Panc1 (cell line): ENCODE measurements at regions not wholly inside any gene's neighbourhood (a gene's known extent, or its start where the extent isn't known, plus 50 kb on each side); places are given as distances from the start of the nearest gene placed in this dataset.

Source experiments
- ATAC-seq: fragments of 200-7000 bp; cut with Tn5 transposase; 2 replicates; pipeline ENCODE4 v1.9.1; 2020; ENCODE audit warnings: mild to moderate bottlenecking, moderate library complexity
- BruUV-seq: library from RNA; stranded (reverse); fragments of 400-500 nt; replicated peaks from 2 replicates; lab custom pipeline; 2021; lab: Mats Ljungman, UMichigan
- CTCF ChIA-PET: fragments of 300-600 bp; sonication (Branson Sonifier 250); formaldehyde crosslinking; loops from one replicate; lab custom pipeline; 2022; ENCODE audit warnings: antibody characterized with exemption; lab: Charles Lee
- POLR2A ChIA-PET: fragments of 300-600 bp; sonication (Branson Sonifier 250); formaldehyde crosslinking; loops from one replicate; lab custom pipeline; 2022; ENCODE audit warnings: antibody characterized with exemption; lab: Charles Lee
- DNase-seq: peaks from one replicate; pipeline ENCODE4 v3.0.0-alpha.2; 2010; ENCODE audit warnings: low read depth, low spot score
- H3K27ac ChIP-seq: 2 replicates; pipeline ENCODE4 v1.5.1; 2011; ENCODE audit warnings: mild to moderate bottlenecking, low read length, inconsistent platforms
- H3K27me3 ChIP-seq: fragments of 200-500 bp; sonication (Bioruptor generic); 2 replicates; pipeline ENCODE4 v1.6.0; 2014; ENCODE audit warnings: low read length, inconsistent platforms; ENCODE audit not compliant: control insufficient read depth, insufficient read depth
- H3K36me3 ChIP-seq: fragments of 200-500 bp; sonication (Bioruptor generic); 2 replicates; pipeline ENCODE4 v1.5.1; 2014; ENCODE audit warnings: inconsistent platforms, mild to moderate bottlenecking, low read length, moderate library complexity; ENCODE audit not compliant: control insufficient read depth, insufficient read depth
- H3K4me1 ChIP-seq: 2 replicates; pipeline ENCODE4 v1.5.1; 2011; ENCODE audit warnings: inconsistent platforms, mild to moderate bottlenecking, low read length, moderate library complexity; ENCODE audit not compliant: control insufficient read depth, insufficient read depth
- H3K4me3 ChIP-seq, 2 experiments: 2 replicates each; pipeline ENCODE4 v1.5.1; 2011 to 2012; ENCODE audit warnings: low read depth in 2 of 2, low read length in 2 of 2, mild to moderate bottlenecking in 2 of 2, inconsistent platforms in 1 of 2, moderate library complexity in 1 of 2
- H3K9me3 ChIP-seq: fragments of 200-500 bp; sonication (Bioruptor generic); 2 replicates; pipeline ENCODE4 v1.5.1; 2014; ENCODE audit warnings: low read depth, mild to moderate bottlenecking, inconsistent platforms, low read length, moderate library complexity; ENCODE audit not compliant: control insufficient read depth, insufficient read depth
- CTCF ChIP-seq: fragments of 450-650 bp; IDR thresholded peaks from 2 replicates; pipeline ENCODE4 v1.5.1; 2017; ENCODE audit warnings: mild to moderate bottlenecking
- POLR2AphosphoS5 ChIP-seq: IDR thresholded peaks from 2 replicates; pipeline ENCODE4 v1.6.1; 2012; ENCODE audit warnings: mild to moderate bottlenecking, low read depth, low read length, moderate library complexity
- SIN3A ChIP-seq: IDR thresholded peaks from 2 replicates; pipeline ENCODE4 v1.6.1; 2012; ENCODE audit warnings: low read depth, mild to moderate bottlenecking, low read length, moderate library complexity, borderline replicate concordance; ENCODE audit not compliant: insufficient read depth
- TCF7L2 ChIP-seq: IDR thresholded peaks from 2 replicates; pipeline ENCODE4 v1.6.1; 2011; ENCODE audit warnings: mild to moderate bottlenecking, low read depth, low read length, inconsistent platforms
- in situ Hi-C: cut with HindIII; loops from 2 replicates; pipeline ENCODE4 v1.10.0; 2016; ENCODE audit warnings: low sequenced_read_pairs, low pct_unique_long_range_greater_than_20kb
- intact Hi-C: fragments of 100-400 bp; cut with micrococcal nuclease; formaldehyde crosslinking; loops from one replicate; pipeline ENCODE4 v1.10.0; 2022; ENCODE audit not compliant: unreplicated experiment
- TF ChIP-seq, protein P1 (sequence below), 2 experiments: IDR thresholded peaks; 2 replicates each; pipeline ENCODE4 v1.6.1; 2011 to 2012; ENCODE audit warnings: low read depth in 2 of 2, control low read depth in 1 of 2, low read length in 1 of 2, mild to moderate bottlenecking in 1 of 2, moderate library complexity in 1 of 2; ENCODE audit not compliant: insufficient read depth in 1 of 2

DNA sequence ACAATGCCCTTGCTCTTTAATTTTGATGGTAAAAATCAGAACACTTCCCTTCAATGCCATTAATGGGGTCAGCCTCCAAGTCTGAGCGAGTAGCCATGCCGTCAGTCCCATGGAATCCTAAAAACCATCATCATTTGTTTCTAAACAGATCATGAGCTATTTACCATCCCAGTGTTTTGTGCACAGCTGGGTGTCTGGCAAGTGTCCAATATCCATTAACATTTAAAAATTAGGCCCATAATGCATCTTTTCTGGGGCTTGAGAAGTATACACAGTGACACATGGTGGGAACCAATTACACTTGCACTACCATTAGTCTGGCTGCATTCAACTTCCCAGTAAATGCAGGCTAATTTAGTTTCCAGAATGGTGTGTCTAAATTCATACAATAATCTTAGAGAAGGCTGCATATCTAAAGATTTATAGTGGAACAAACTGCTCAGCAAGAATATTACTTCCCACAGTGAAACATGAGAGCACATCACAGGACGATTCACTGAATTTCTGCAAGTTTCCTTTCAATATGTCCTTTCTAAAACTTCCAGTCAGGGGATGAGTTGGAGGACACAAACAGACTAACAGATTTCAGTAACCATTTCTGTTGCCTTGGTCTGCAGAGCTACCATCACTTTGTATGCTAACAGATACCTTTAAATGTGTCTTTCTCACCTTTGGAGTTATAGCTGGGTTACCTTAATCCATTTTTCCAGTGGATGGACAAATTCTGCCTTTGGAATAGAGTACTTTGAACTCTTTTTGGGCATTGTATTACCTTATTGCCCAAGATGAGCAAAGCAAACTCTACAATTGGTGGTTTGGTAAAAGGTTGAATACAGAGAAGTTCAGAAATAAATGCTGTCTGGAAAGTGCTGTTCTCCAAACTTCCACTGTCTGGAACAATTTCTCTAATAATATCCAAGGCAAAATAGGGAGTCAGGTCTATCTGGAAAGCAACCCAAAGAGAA lies 258.0 kb downstream of the PTBP2 start:
- in situ Hi-C loops = no loop called here
- no TSS peak for BruUV-seq
- POLR2A ChIA-PET = no interaction called here

DNA sequence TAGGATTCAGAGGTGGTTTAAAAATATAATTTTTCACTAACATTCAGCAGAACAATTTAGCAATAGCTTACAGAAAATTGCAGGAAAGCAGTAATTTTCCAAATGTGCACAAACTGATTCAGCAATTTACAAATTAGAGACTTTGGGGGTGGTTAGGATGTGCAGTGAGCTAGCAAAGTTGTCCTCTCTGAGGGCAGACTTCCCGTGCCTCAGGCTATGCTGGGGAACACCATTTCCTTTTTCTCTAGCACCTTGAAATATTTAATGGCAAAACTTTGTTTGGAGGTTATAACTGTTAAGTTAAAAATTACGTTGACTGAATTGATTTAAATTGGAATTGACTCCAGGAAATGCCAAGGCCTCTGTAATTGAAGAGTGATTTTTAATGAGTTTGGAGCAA lies 258.9 kb downstream of the PTBP2 start:
- TF ChIP-seq, protein P1, sequence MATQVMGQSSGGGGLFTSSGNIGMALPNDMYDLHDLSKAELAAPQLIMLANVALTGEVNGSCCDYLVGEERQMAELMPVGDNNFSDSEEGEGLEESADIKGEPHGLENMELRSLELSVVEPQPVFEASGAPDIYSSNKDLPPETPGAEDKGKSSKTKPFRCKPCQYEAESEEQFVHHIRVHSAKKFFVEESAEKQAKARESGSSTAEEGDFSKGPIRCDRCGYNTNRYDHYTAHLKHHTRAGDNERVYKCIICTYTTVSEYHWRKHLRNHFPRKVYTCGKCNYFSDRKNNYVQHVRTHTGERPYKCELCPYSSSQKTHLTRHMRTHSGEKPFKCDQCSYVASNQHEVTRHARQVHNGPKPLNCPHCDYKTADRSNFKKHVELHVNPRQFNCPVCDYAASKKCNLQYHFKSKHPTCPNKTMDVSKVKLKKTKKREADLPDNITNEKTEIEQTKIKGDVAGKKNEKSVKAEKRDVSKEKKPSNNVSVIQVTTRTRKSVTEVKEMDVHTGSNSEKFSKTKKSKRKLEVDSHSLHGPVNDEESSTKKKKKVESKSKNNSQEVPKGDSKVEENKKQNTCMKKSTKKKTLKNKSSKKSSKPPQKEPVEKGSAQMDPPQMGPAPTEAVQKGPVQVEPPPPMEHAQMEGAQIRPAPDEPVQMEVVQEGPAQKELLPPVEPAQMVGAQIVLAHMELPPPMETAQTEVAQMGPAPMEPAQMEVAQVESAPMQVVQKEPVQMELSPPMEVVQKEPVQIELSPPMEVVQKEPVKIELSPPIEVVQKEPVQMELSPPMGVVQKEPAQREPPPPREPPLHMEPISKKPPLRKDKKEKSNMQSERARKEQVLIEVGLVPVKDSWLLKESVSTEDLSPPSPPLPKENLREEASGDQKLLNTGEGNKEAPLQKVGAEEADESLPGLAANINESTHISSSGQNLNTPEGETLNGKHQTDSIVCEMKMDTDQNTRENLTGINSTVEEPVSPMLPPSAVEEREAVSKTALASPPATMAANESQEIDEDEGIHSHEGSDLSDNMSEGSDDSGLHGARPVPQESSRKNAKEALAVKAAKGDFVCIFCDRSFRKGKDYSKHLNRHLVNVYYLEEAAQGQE (IDR thresholded peaks at IDR 0.05; ENCODE audit: insufficient read depth in 1 of 2, low read depth in 2 of 2, low read length in 1 of 2) = no peak
- TF ChIP-seq CTCF (no peak), TCF7L2 (no peak), POLR2AphosphoS5 (no peak), SIN3A (no peak)
- intact Hi-C loops (no loop called here), in situ Hi-C loops (no loop called here)
- BruUV-seq = no TSS peak
- Histone ChIP-seq H3K27me3 (no peaks in the 10 kb centered on the region), H3K4me3 (no peak overlapping the region), H3K4me1 (no peaks in the 10 kb centered on the region), H3K27ac (no peak overlapping the region), H3K36me3 (no peaks in the 10 kb centered on the region), H3K9me3 (no peaks in the 10 kb centered on the region)
- ATAC-seq = no peak
- no peak for DNase-seq
- ChIA-PET POLR2A (no interaction called here), CTCF (no interaction called here)

More for the DNA sequence above, 258.0 kb downstream of the PTBP2 start:
- Histone ChIP-seq H3K4me1 (no peaks in the 10 kb centered on the region), H3K9me3 (no peaks in the 10 kb centered on the region), H3K36me3 (no peaks in the 10 kb centered on the region), H3K4me3 (no peak overlapping the region), H3K27ac (no peak overlapping the region), H3K27me3 (no peaks in the 10 kb centered on the region)
- CTCF ChIA-PET = no interaction called here
- TF ChIP-seq POLR2AphosphoS5 (no peak), TCF7L2 (no peak), SIN3A (no peak), CTCF (no peak)
- TF ChIP-seq, protein P1 (IDR thresholded peaks at IDR 0.05; ENCODE audit: insufficient read depth in 1 of 2, low read depth in 2 of 2, low read length in 1 of 2) = no peak
- ATAC-seq (no peak), DNase-seq (no peak)
- intact Hi-C loops = no loop called here
